Liver (tissue), 7 donors: ENCODE measurements at regions not wholly inside any gene's neighbourhood (a gene's known extent, or its start where the extent isn't known, plus 50 kb on each side); places are given as distances from the start of the nearest gene placed in this dataset.

Experiments used
- DNase-seq: peaks from one replicate; pipeline ENCODE4 v3.0.0-alpha.2; 2017; ENCODE audit warnings: low spot score
- H3K27ac ChIP-seq, 2 donors: one replicate each; pipeline ENCODE4 v1.7.0; 2013; ENCODE audit warnings: inconsistent platforms in 2 of 2, low read length in 2 of 2, control low read depth in 1 of 2, low read depth in 1 of 2, mild to moderate bottlenecking in 1 of 2
- H3K27me3 ChIP-seq, 4 donors: one replicate each; pipeline versions ENCODE4 v1.6.1 to v1.7.0; 2013; ENCODE audit warnings: low read length in 3 of 4, inconsistent platforms in 1 of 4, mild to moderate bottlenecking in 1 of 4, moderate library complexity in 1 of 4; ENCODE audit not compliant: control insufficient read depth in 4 of 4, insufficient read depth in 4 of 4
- H3K36me3 ChIP-seq, 4 donors: one replicate each; pipeline versions ENCODE4 v1.6.1 to v1.7.0; 2013; ENCODE audit warnings: low read length in 3 of 4, mild to moderate bottlenecking in 3 of 4, low read depth in 1 of 4, moderate library complexity in 1 of 4; ENCODE audit not compliant: control insufficient read depth in 4 of 4, insufficient read depth in 3 of 4
- H3K4me1 ChIP-seq, 4 donors: one replicate each; pipeline versions ENCODE4 v1.6.1 to v1.7.0; 2013; ENCODE audit warnings: low read length in 3 of 4, mild to moderate bottlenecking in 3 of 4, moderate library complexity in 1 of 4; ENCODE audit not compliant: control insufficient read depth in 4 of 4, insufficient read depth in 4 of 4
- H3K4me3 ChIP-seq, 3 donors: one replicate each; pipeline versions ENCODE4 v1.6.1 to v1.7.0; 2013; ENCODE audit warnings: low read length in 3 of 3, control low read depth in 1 of 3, low read depth in 1 of 3, mild to moderate bottlenecking in 1 of 3
- H3K9ac ChIP-seq, 2 donors: one replicate each; pipeline ENCODE4 v1.7.0; 2013; ENCODE audit warnings: low read length in 2 of 2, mild to moderate bottlenecking in 2 of 2, moderate library complexity in 2 of 2, control low read depth in 1 of 2, low read depth in 1 of 2
- H3K9me3 ChIP-seq, 4 donors: one replicate each; pipeline versions ENCODE4 v1.6.1 to v1.7.0; 2013; ENCODE audit warnings: low read length in 3 of 4; ENCODE audit not compliant: control insufficient read depth in 4 of 4
- EGR1 ChIP-seq, 2 donors: IDR thresholded peaks; 2 replicates each; pipeline ENCODE4 v1.6.1; 2016 to 2018; ENCODE audit warnings: antibody characterized with exemption in 2 of 2, low read depth in 2 of 2
- GABPA ChIP-seq, 2 donors: IDR thresholded peaks in 1 of 2; conservative IDR thresholded peaks in 1 of 2; 2 replicates each; pipeline ENCODE4 v1.6.1; 2016; ENCODE audit warnings: antibody characterized with exemption in 2 of 2, mild to moderate bottlenecking in 1 of 2, moderate library complexity in 1 of 2
- HNF4A ChIP-seq, 2 donors: conservative IDR thresholded peaks; 2 replicates each; pipeline ENCODE4 v1.6.1; 2016; ENCODE audit warnings: antibody characterized with exemption in 2 of 2, mild to moderate bottlenecking in 2 of 2
- HNF4G ChIP-seq: IDR thresholded peaks from 2 replicates; pipeline ENCODE4 v1.6.1; 2016; ENCODE audit warnings: antibody characterized with exemption
- JUND ChIP-seq, 2 donors: IDR thresholded peaks; 2 replicates each; pipeline ENCODE4 v1.6.1; 2016; ENCODE audit warnings: antibody characterized with exemption in 2 of 2
- NR2F2 ChIP-seq: IDR thresholded peaks from 2 replicates; pipeline ENCODE4 v1.6.1; 2016; ENCODE audit warnings: antibody characterized with exemption
- RAD21 ChIP-seq, 2 donors: IDR thresholded peaks; 2 replicates each; pipeline ENCODE4 v1.6.1; 2016; ENCODE audit warnings: antibody characterized with exemption in 2 of 2, mild to moderate bottlenecking in 2 of 2
- REST ChIP-seq: IDR thresholded peaks from 2 replicates; pipeline ENCODE4 v1.6.1; 2016; ENCODE audit warnings: antibody characterized with exemption, mild to moderate bottlenecking
- RXRA ChIP-seq, 2 donors: IDR thresholded peaks; 2 replicates each; pipeline ENCODE4 v1.6.1; 2017 to 2018; ENCODE audit warnings: antibody characterized with exemption in 2 of 2, mild to moderate bottlenecking in 1 of 2
- SP1 ChIP-seq: IDR thresholded peaks from 2 replicates; pipeline ENCODE4 v1.6.1; 2018; ENCODE audit warnings: antibody characterized with exemption, mild to moderate bottlenecking
- ZBTB33 ChIP-seq: IDR thresholded peaks from 2 replicates; pipeline ENCODE4 v1.6.1; 2016; ENCODE audit warnings: antibody characterized with exemption
- WGBS: extraction: QIAGEN DNeasy Blood & Tissue Kit; methylation state at CpG from one replicate; pipeline ENCODE4 v1.1.7; 2013; 5-methylcytosine and 5-hydroxymethylcytosine counted together
- TF ChIP-seq, protein P1 (sequence below): IDR thresholded peaks from 2 replicates; pipeline ENCODE4 v1.6.1; 2016; ENCODE audit warnings: antibody characterized with exemption
- donor health status: healthy.
- donor health status: healthy.
- donor health status: healthy.
- donor health status: healthy.

DNA sequence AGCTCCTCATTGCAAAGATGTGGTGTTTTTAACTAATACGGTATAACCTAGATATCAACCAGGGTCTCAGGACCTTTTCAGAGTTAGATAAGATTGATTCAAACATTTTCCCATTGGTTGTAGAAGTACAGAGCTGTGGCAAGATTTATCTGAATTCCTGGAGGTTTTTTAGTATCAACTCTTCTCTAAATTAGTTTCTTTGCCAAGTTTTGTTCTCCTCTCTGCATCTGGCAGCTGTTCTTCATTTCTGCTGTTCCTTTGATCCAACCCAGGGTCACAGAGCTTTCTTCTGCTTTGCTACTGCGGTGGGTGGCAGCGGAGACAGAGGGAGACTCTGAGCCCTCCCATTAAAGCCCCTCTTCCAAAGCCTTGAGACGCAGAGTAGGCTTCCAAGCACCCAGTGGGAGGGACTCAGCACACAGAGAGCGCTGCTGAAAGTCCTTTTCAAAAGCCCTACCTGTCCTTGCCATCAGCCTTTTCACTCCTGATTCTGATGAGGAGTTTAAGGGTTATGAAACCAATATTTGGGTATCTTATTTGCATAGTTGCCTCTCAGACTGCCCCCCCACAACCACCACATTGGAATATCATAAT lies 146.3 kb upstream of the EEPD1 start:
- no peak for DNase-seq
- 88% methylated on average over 5 of the region's 5 CpGs for WGBS
- no peaks in the 10 kb centered on the region for H3K36me3 ChIP-seq
- H3K27me3 ChIP-seq, result no peaks in the 10 kb centered on the region
- H3K27ac ChIP-seq, result no peak overlapping the region
- no peak overlapping the region for H3K9ac ChIP-seq
- TF ChIP-seq EGR1 (IDR thresholded peaks at IDR 0.05; ENCODE audit: low read depth in 2 of 2) (no peak), HNF4G (no peak), JUND (IDR thresholded peaks at IDR 0.05) (no peak), HNF4A (conservative IDR thresholded peaks at IDR 0.05) (no peak), REST (no peak), RXRA (IDR thresholded peaks at IDR 0.05) (no peak), ZBTB33 (no peak), RAD21 (IDR thresholded peaks at IDR 0.05) (no peak), GABPA (IDR thresholded peaks at IDR 0.05 in 1 of 2, conservative IDR thresholded peaks at IDR 0.05 in 1 of 2) (no peak)
- no peak overlapping the region for H3K4me3 ChIP-seq
- H3K9me3 ChIP-seq, result no peaks in the 10 kb centered on the region
- no peaks in the 10 kb centered on the region for H3K4me1 ChIP-seq

DNA sequence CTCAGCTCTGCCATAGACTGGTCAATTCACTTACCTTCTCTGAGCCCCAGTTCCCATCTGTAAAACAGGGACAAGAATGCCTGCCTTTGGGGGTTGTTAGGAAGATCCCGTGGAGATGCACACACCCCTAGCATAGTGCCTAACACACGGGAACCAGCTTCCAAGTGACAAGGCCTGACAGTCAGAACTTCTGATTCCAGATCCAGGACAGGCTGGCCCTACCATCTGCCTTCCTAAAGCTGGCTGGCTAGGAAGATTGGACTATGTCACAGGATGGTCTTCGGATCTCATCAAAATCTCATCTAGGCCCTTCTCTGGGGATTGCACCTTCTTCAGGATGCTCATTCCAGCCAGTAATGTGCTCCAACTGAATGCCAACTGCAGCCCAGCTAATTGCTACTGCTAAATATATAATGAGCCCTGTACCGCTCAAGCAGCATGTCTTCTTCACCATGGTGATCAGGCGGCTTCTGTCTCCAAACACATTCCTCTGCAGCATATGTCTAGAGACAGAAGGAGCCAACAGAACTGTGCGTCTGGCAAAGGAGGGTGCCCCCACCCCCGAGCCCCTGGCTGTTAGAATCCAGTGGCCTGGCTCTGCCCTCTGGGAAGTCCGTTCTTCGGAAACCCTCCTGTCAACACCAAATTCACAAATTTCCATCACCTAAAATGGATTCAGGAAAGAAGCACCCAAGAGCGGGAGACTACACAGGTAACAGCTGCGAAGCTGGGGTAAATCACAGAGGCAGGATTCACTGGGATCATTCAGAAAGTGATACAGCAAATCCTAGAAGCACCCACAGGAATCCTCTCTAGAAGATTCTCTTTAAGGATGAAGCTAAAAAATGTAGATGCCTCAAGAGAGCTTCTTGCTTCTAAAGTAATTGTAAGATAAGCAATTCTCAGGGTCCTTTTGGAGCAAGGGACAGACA lies 142.1 kb upstream of the EEPD1 start:
- Histone ChIP-seq H3K27me3 (no peaks in the 10 kb centered on the region), H3K9ac (no peak overlapping the region), H3K36me3 (no peaks in the 10 kb centered on the region), H3K4me3 (no peak overlapping the region), H3K4me1 (no peaks in the 10 kb centered on the region), H3K27ac (no peak overlapping the region), H3K9me3 (no peaks in the 10 kb centered on the region)
- DNase-seq, result no peak
- 88% methylated on average over 11 of the region's 11 CpGs for WGBS
- TF ChIP-seq EGR1 (IDR thresholded peaks at IDR 0.05; ENCODE audit: low read depth in 2 of 2), result no peak
- TF ChIP-seq SP1, result no peak
- TF ChIP-seq, protein P1, sequence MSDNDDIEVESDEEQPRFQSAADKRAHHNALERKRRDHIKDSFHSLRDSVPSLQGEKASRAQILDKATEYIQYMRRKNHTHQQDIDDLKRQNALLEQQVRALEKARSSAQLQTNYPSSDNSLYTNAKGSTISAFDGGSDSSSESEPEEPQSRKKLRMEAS, result no peak
- TF ChIP-seq NR2F2, result no peak
